Forelimb muscle (tissue), 1 donor: ENCODE measurements at regions not wholly inside any gene's neighbourhood (a gene's known extent, or its start where the extent isn't known, plus 50 kb on each side); places are given as distances from the start of the nearest gene placed in this dataset.
"Not testable (repeated sequence)": the region's sequence is repeated elsewhere in the genome, so short reads cannot be mapped to it uniquely, and the experiment has no call there.

ENCODE experiments used
- DNase-seq: peaks from one replicate; pipeline ENCODE4 v3.0.0-alpha.2; 2013; ENCODE audit warnings: low read depth

GRCh38 chr1:30361890-30362602, 361.3 kb downstream of the MATN1 start:
- DNase-seq = not testable (repeated sequence)

GRCh38 chr1:30360753-30361152, 362.6 kb downstream of the MATN1 start:
- no peak for DNase-seq

- no peak for DNase-seq
Observed at GRCh38 chr1:30360281-30360680, 363.1 kb downstream of the MATN1 start.

- DNase-seq = no peak
Observed at GRCh38 chr1:30359539-30360220, 363.7 kb downstream of the MATN1 start.

- no peak for DNase-seq
Observed at GRCh38 chr1:30358500-30358899, 364.9 kb downstream of the MATN1 start.

- DNase-seq = no peak
Observed at GRCh38 chr1:30356839-30357238, 366.5 kb downstream of the MATN1 start.

GRCh38 chr1:30354410-30354809, 369.0 kb downstream of the MATN1 start:
- DNase-seq = no peak

GRCh38 chr1:30353637-30354036, 369.7 kb downstream of the MATN1 start:
- DNase-seq = no peak

GRCh38 chr1:30348147-30348546, 375.2 kb downstream of the MATN1 start:
- DNase-seq = no peak

GRCh38 chr1:30345491-30346130, 377.8 kb downstream of the MATN1 start:
- no peak for DNase-seq

- DNase-seq = no peak
Observed at GRCh38 chr1:30343562-30343961, 379.8 kb downstream of the MATN1 start.

- no peak for DNase-seq
Observed at GRCh38 chr1:30342535-30343141, 380.7 kb downstream of the MATN1 start.

- DNase-seq = no peak
Observed at GRCh38 chr1:30340934-30341333, 382.5 kb downstream of the MATN1 start.

GRCh38 chr1:30339866-30340265, 383.5 kb downstream of the MATN1 start:
- DNase-seq = no peak

GRCh38 chr1:30338765-30339164, 384.6 kb downstream of the MATN1 start:
- DNase-seq = no peak

- DNase-seq = no peak
Observed at GRCh38 chr1:30337324-30337620, 386.1 kb downstream of the MATN1 start.

- DNase-seq = no peak
Observed at GRCh38 chr1:30336550-30337323, 386.6 kb downstream of the MATN1 start.

GRCh38 chr1:30335997-30336390, 387.4 kb downstream of the MATN1 start:
- no peak for DNase-seq

GRCh38 chr1:30335389-30335996, 387.9 kb downstream of the MATN1 start:
- no peak for DNase-seq

- DNase-seq = no peak
Observed at GRCh38 chr1:30334767-30335166, 388.6 kb downstream of the MATN1 start.
